Right lobe of liver (tissue), 4 donors: ENCODE measurements at regions not wholly inside any gene's neighbourhood (a gene's known extent, or its start where the extent isn't known, plus 50 kb on each side); places are given as distances from the start of the nearest gene placed in this dataset.

ENCODE experiments used
- POLR2A ChIP-seq: fragments of 450-650 bp; IDR thresholded peaks from one replicate; pipeline ENCODE4 v1.6.1; 2017; ENCODE audit warnings: antibody characterized with exemption, mild to moderate bottlenecking
- TF ChIP-seq, protein P1 (sequence below), 4 donors: fragments of 200-600 bp in 3 of 4; fragments of 450-650 bp in 1 of 4; IDR thresholded peaks; one replicate each; pipeline versions ENCODE4 v1.5.1 to v1.8.0; 2016 to 2022; ENCODE audit warnings: antibody characterized with exemption in 4 of 4, mild to moderate bottlenecking in 2 of 4
- donor health status: DM: no; HTN: no; CAD: no.
- donor health status: DM: no; HTN: no; CAD: no.
- donor health status: DM: no; HTN: yes; CAD: no.

DNA sequence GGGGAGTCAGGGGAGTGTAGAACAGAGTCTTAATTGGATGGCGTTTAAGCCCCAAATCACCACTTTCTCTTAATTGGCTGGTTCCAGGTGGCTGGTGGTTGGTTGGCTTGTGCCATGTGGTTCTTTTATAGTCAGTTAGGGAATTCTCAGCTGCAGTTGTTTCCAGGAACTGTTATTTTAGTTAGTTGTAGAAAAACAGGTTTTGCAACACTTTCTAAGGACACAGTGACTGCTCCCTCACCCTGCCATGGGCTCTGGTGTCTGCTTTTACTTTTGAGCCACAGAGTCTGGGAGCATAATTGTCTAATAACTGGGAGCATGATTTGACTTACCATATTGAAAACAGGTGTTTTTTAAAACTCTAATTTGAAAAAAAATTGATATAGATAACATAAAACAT lies 75.8 kb upstream of the PCDH18 start:
- TF ChIP-seq, protein P1, sequence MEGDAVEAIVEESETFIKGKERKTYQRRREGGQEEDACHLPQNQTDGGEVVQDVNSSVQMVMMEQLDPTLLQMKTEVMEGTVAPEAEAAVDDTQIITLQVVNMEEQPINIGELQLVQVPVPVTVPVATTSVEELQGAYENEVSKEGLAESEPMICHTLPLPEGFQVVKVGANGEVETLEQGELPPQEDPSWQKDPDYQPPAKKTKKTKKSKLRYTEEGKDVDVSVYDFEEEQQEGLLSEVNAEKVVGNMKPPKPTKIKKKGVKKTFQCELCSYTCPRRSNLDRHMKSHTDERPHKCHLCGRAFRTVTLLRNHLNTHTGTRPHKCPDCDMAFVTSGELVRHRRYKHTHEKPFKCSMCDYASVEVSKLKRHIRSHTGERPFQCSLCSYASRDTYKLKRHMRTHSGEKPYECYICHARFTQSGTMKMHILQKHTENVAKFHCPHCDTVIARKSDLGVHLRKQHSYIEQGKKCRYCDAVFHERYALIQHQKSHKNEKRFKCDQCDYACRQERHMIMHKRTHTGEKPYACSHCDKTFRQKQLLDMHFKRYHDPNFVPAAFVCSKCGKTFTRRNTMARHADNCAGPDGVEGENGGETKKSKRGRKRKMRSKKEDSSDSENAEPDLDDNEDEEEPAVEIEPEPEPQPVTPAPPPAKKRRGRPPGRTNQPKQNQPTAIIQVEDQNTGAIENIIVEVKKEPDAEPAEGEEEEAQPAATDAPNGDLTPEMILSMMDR (IDR thresholded peaks at IDR 0.05), result no peak
- TF ChIP-seq POLR2A, result no peak
